B cell (primary cell): ENCODE measurements at regions not wholly inside any gene's neighbourhood (a gene's known extent, or its start where the extent isn't known, plus 50 kb on each side); places are given as distances from the start of the nearest gene placed in this dataset.

Experiments
- ATAC-seq: fragments of 200-7000 bp; cut with Tn5 transposase; one replicate; pipeline ENCODE4 v1.10.0; 2021; ENCODE audit warnings: low read depth, mild to moderate bottlenecking, moderate number of reproducible peaks, moderate library complexity
- CTCF ChIA-PET: fragments of 350-600 bp; sonication (Branson Sonifier 250); formaldehyde crosslinking; loops from one replicate; lab custom pipeline; 2021; ENCODE audit warnings: antibody characterized with exemption, inconsistent platforms; lab: Charles Lee
- POLR2A ChIA-PET: fragments of 350-600 bp; sonication (Branson Sonifier 250); formaldehyde crosslinking; loops from one replicate; lab custom pipeline; 2021; ENCODE audit warnings: antibody characterized with exemption; lab: Charles Lee
- DNase-seq: peaks from one replicate; pipeline ENCODE4 v3.0.0; 2013
- H2AFZ ChIP-seq: 2 replicates; pipeline ENCODE4 v1.6.1; 2012; ENCODE audit warnings: mild to moderate bottlenecking, low read depth, low read length; ENCODE audit not compliant: insufficient read depth, poor library complexity, severe bottlenecking
- H3K27ac ChIP-seq, 2 donors: 1 replicate in 1 of 2; 2 replicates in 1 of 2; pipeline ENCODE4 v1.5.1; 2012 to 2013; ENCODE audit warnings: low read length in 2 of 2, mild to moderate bottlenecking in 2 of 2, moderate library complexity in 1 of 2
- H3K27me3 ChIP-seq, 4 experiments: fragments of 200-600 bp in 1 of 4; sonication (generic) in 1 of 4; replicated peaks in 1 of 4; 1 replicate in 2 of 4; 2 replicates in 2 of 4; pipeline versions ENCODE4 v1.6.1 to v1.7.0; 2013 to 2016; ENCODE audit warnings: low read length in 3 of 4, mild to moderate bottlenecking in 2 of 4, mixed read lengths in 1 of 4, moderate library complexity in 1 of 4; ENCODE audit not compliant: insufficient read depth in 4 of 4, control insufficient read depth in 3 of 4; ENCODE audit errors: control extremely low read depth in 1 of 4
- H3K36me3 ChIP-seq, 2 experiments: replicated peaks in 1 of 2; 1 replicate in 1 of 2; 2 replicates in 1 of 2; pipeline versions ENCODE4 v1.6.1 to v1.7.1; 2013; ENCODE audit warnings: low read length in 1 of 2; ENCODE audit not compliant: insufficient read depth in 2 of 2, control insufficient read depth in 1 of 2; ENCODE audit errors: control extremely low read depth in 1 of 2, extremely low read depth in 1 of 2
- H3K4me1 ChIP-seq, 2 donors: fragments of 200-600 bp in 1 of 2; sonication (generic) in 1 of 2; 1 replicate in 1 of 2; 2 replicates in 1 of 2; pipeline versions ENCODE4 v1.5.1 to v1.6.1; 2013 to 2017; ENCODE audit warnings: low read length in 2 of 2; ENCODE audit not compliant: control insufficient read depth in 2 of 2, insufficient read depth in 2 of 2
- H3K4me2 ChIP-seq: replicated peaks from 2 replicates; pipeline ENCODE3; 2012; ENCODE audit warnings: mild to moderate bottlenecking, low read depth, low read length; ENCODE audit not compliant: poor library complexity, severe bottlenecking
- H3K4me3 ChIP-seq, 5 experiments: fragments of 200-600 bp in 1 of 5; sonication (generic) in 1 of 5; 1 replicate in 3 of 5; 2 replicates in 2 of 5; pipeline versions ENCODE4 v1.5.1 to v1.7.0; 2011 to 2016; ENCODE audit warnings: low read length in 4 of 5, mild to moderate bottlenecking in 4 of 5, low read depth in 2 of 5, control low read depth in 1 of 5, moderate library complexity in 1 of 5; ENCODE audit not compliant: insufficient read depth in 1 of 5; ENCODE audit errors: control extremely low read depth in 1 of 5, extremely low read depth in 1 of 5
- H3K79me2 ChIP-seq: fragments of 200-600 bp; sonication (generic); one replicate; pipeline ENCODE4 v1.6.0; 2016; ENCODE audit warnings: low read length; ENCODE audit not compliant: control insufficient read depth, insufficient read depth
- H3K9ac ChIP-seq: fragments of 200-600 bp; sonication (generic); 2 replicates; pipeline ENCODE4 v1.6.1; 2017; ENCODE audit warnings: mild to moderate bottlenecking, low read length, moderate library complexity
- H3K9me3 ChIP-seq, 3 donors: one replicate each; pipeline versions ENCODE4 v1.6.1 to v1.7.1; 2013; ENCODE audit warnings: low read length in 2 of 3; ENCODE audit not compliant: control insufficient read depth in 2 of 3, insufficient read depth in 1 of 3; ENCODE audit errors: control extremely low read depth in 1 of 3
- H4K20me1 ChIP-seq: 2 replicates; pipeline ENCODE4 v1.6.0; 2012; ENCODE audit warnings: mild to moderate bottlenecking, low read length; ENCODE audit not compliant: insufficient read depth, control insufficient read depth, poor library complexity, severe bottlenecking
- H3K27ac Mint-ChIP-seq: one replicate; pipeline ENCODE4 v1.8.0; 2021; ENCODE audit warnings: mixed read lengths
- H3K27me3 Mint-ChIP-seq: one replicate; pipeline ENCODE4 v1.8.0; 2021; ENCODE audit warnings: mixed read lengths
- H3K4me1 Mint-ChIP-seq: one replicate; pipeline ENCODE4 v1.8.0; 2021; ENCODE audit warnings: mixed read lengths
- H3K4me3 Mint-ChIP-seq: one replicate; pipeline ENCODE4 v1.8.0; 2021; ENCODE audit warnings: mixed read lengths
- H3K9me3 Mint-ChIP-seq: one replicate; pipeline ENCODE4 v1.8.0; 2022; ENCODE audit warnings: mixed read lengths; ENCODE audit not compliant: insufficient read depth
- CTCF ChIP-seq: fragments of 200-600 bp; IDR thresholded peaks from one replicate; pipeline ENCODE4 v1.8.0; 2022; ENCODE audit warnings: antibody characterized with exemption, mild to moderate bottlenecking
- EZH2 ChIP-seq: IDR thresholded peaks from 2 replicates; pipeline ENCODE4 v1.6.1; 2012; ENCODE audit warnings: borderline replicate concordance, low read depth, mild to moderate bottlenecking, moderate library complexity, low read length; ENCODE audit not compliant: insufficient read depth, poor library complexity, severe bottlenecking
- WGBS: methylation state at CpG from one replicate; pipeline ENCODE4 v1.1.5; 2013; ENCODE audit warnings: missing lambda C conversion rate; ENCODE audit not compliant: insufficient coverage; 5-methylcytosine and 5-hydroxymethylcytosine counted together
- intact Hi-C: fragments of 100-400 bp; cut with micrococcal nuclease; formaldehyde crosslinking; loops from one replicate; pipeline ENCODE4 v1.10.0; 2022

GRCh38 chr1:101522486-101522885 is 285.7 kb downstream of the S1PR1 start:
- Histone ChIP-seq H4K20me1 (no peaks in the 10 kb centered on the region), H3K4me1 (peaks cover 3 to 6% of the 10 kb centered on the region in 2 donors), H3K79me2 (no peaks in the 10 kb centered on the region), H3K9ac (no peak overlapping the region), H3K4me3 (no peak overlapping the region), H2AFZ (no peak overlapping the region), H3K27ac (no peak overlapping the region), H3K36me3 (no peaks in the 10 kb centered on the region), H3K9me3 (peaks cover 0 to 3% (median 0%) of the 10 kb centered on the region in 3 donors), H3K27me3 (peaks cover 0 to 8% (median 0%) of the 10 kb centered on the region in 4 experiments), H3K4me2 (no peak overlapping the region)
- ChIA-PET CTCF (no interaction called here), POLR2A (no interaction called here)
- DNase-seq (peak; percentile 15), ATAC-seq (no peak)
- Mint-ChIP-seq H3K27me3 (peaks cover 9% of the 10 kb centered on the region), H3K9me3 (no peaks in the 10 kb centered on the region), H3K4me3 (no peak overlapping the region), H3K27ac (no peak overlapping the region), H3K4me1 (peaks cover 6% of the 10 kb centered on the region)
- no CpG with 5 or more reads among the region's 2 CpGs for WGBS
- intact Hi-C loops, result no loop called here
- TF ChIP-seq CTCF, result no peak
- TF ChIP-seq EZH2, result no peak

- ATAC-seq, result no peak
- Histone ChIP-seq H2AFZ (no peak overlapping the region), H4K20me1 (no peaks in the 10 kb centered on the region), H3K27ac (no peak overlapping the region), H3K9ac (no peak overlapping the region), H3K4me2 (no peak overlapping the region), H3K36me3 (no peaks in the 10 kb centered on the region), H3K4me1 (peaks cover 3 to 6% of the 10 kb centered on the region in 2 donors), H3K27me3 (peaks cover 0 to 15% (median 3%) of the 10 kb centered on the region in 4 experiments), H3K9me3 (peaks cover 0 to 3% (median 1%) of the 10 kb centered on the region in 3 donors), H3K79me2 (no peaks in the 10 kb centered on the region), H3K4me3 (no peak overlapping the region)
- intact Hi-C loops, result no loop called here
- CTCF ChIA-PET, result interaction anchor here (1.3 kb wide), 1 partner anchor 20 kb away, joined by 4 read pairs; no protein-coding TSS in a partner anchor
- peaks cover 6% of the 10 kb centered on the region for H3K4me1 Mint-ChIP-seq
- no peak overlapping the region for H3K4me3 Mint-ChIP-seq
- WGBS, result 84% methylated on average over 4 of the region's 6 CpGs
- H3K27ac Mint-ChIP-seq, result no peak overlapping the region
- POLR2A ChIA-PET, result no interaction called here
- H3K9me3 Mint-ChIP-seq, result no peaks in the 10 kb centered on the region
- peaks cover 28% of the 10 kb centered on the region for H3K27me3 Mint-ChIP-seq
- TF ChIP-seq CTCF (no peak), EZH2 (no peak)
- no peak for DNase-seq
Measured at GRCh38 chr1:101526813-101527212, 290.0 kb downstream of the S1PR1 start.
